ENCODE measurements at regions not wholly inside any gene's neighbourhood (a gene's known extent, or its start where the extent isn't known, plus 50 kb on each side); places are given as distances from the start of the nearest gene placed in this dataset.

DNA sequence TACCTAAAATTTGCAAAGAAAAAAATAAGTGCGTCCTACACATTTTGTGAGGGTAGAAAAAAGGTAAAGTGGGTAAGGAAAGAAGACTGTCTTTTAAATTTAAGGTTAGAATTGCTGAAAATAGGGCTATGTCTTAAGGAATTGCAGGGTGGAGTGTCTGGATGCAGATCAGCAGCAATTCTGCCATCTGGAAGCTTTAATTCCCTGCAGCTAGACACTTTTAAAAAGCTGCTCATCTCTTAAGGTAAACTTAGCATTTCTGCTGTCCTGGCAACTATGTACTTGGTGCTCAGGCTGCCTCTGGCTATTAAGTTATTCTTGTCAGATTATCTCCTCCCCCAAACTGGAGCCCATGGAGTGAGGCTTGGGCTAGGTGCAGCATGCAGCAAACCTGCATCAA lies 420.2 kb downstream of the SI start:
- TF ChIP-seq, protein P1, sequence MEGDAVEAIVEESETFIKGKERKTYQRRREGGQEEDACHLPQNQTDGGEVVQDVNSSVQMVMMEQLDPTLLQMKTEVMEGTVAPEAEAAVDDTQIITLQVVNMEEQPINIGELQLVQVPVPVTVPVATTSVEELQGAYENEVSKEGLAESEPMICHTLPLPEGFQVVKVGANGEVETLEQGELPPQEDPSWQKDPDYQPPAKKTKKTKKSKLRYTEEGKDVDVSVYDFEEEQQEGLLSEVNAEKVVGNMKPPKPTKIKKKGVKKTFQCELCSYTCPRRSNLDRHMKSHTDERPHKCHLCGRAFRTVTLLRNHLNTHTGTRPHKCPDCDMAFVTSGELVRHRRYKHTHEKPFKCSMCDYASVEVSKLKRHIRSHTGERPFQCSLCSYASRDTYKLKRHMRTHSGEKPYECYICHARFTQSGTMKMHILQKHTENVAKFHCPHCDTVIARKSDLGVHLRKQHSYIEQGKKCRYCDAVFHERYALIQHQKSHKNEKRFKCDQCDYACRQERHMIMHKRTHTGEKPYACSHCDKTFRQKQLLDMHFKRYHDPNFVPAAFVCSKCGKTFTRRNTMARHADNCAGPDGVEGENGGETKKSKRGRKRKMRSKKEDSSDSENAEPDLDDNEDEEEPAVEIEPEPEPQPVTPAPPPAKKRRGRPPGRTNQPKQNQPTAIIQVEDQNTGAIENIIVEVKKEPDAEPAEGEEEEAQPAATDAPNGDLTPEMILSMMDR (IDR thresholded peaks at IDR 0.05), result no peak
- TF ChIP-seq POLR2AphosphoS5 (IDR thresholded peaks at IDR 0.05; ENCODE audit: low read depth, low read length), result no peak
- TF ChIP-seq, protein P2, sequence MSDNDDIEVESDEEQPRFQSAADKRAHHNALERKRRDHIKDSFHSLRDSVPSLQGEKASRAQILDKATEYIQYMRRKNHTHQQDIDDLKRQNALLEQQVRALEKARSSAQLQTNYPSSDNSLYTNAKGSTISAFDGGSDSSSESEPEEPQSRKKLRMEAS (IDR thresholded peaks at IDR 0.05; ENCODE audit: low read depth), result no peak
- TF ChIP-seq, protein P3, sequence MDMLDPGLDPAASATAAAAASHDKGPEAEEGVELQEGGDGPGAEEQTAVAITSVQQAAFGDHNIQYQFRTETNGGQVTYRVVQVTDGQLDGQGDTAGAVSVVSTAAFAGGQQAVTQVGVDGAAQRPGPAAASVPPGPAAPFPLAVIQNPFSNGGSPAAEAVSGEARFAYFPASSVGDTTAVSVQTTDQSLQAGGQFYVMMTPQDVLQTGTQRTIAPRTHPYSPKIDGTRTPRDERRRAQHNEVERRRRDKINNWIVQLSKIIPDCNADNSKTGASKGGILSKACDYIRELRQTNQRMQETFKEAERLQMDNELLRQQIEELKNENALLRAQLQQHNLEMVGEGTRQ (IDR thresholded peaks at IDR 0.05; ENCODE audit: borderline replicate concordance, low read depth, low read length), result no peak
- TF ChIP-seq, protein P4, sequence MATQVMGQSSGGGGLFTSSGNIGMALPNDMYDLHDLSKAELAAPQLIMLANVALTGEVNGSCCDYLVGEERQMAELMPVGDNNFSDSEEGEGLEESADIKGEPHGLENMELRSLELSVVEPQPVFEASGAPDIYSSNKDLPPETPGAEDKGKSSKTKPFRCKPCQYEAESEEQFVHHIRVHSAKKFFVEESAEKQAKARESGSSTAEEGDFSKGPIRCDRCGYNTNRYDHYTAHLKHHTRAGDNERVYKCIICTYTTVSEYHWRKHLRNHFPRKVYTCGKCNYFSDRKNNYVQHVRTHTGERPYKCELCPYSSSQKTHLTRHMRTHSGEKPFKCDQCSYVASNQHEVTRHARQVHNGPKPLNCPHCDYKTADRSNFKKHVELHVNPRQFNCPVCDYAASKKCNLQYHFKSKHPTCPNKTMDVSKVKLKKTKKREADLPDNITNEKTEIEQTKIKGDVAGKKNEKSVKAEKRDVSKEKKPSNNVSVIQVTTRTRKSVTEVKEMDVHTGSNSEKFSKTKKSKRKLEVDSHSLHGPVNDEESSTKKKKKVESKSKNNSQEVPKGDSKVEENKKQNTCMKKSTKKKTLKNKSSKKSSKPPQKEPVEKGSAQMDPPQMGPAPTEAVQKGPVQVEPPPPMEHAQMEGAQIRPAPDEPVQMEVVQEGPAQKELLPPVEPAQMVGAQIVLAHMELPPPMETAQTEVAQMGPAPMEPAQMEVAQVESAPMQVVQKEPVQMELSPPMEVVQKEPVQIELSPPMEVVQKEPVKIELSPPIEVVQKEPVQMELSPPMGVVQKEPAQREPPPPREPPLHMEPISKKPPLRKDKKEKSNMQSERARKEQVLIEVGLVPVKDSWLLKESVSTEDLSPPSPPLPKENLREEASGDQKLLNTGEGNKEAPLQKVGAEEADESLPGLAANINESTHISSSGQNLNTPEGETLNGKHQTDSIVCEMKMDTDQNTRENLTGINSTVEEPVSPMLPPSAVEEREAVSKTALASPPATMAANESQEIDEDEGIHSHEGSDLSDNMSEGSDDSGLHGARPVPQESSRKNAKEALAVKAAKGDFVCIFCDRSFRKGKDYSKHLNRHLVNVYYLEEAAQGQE (IDR thresholded peaks at IDR 0.05; ENCODE audit: low read depth, low read length), result no peak

Measured in SK-N-SH (cell line).